ENCODE measurements at regions not wholly inside any gene's neighbourhood (a gene's known extent, or its start where the extent isn't known, plus 50 kb on each side); places are given as distances from the start of the nearest gene placed in this dataset.

DNA sequence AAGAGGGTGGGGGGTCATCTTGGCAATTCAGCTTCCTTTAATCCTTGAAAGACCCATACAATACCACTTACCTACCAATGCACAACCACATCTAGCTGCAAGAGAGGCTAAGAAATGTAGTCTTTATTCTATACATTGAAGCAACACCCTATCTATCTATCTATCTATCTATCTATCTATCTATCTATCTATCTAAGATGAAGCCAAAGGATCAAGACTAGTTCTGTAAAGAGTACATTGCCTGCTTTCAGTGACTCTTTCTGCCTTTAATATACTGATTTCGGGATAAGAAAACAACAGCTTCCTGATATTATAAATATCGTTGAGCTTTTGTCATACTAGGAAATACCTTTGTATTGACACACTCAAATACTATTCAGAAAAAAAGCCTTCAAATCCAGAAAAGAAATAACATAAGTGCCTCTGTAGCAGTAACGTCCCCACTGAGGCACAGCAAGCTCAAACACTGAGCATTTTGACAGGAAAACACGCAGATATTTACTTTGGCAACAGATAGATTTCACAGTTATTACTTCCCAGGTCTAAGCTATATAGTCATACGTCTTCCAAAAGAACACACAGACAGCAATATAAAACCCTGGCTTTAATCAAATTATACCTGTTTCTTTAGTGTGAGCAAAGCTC, 139.4 kb upstream of the SERTAD2 start:
- TF ChIP-seq, protein P1, sequence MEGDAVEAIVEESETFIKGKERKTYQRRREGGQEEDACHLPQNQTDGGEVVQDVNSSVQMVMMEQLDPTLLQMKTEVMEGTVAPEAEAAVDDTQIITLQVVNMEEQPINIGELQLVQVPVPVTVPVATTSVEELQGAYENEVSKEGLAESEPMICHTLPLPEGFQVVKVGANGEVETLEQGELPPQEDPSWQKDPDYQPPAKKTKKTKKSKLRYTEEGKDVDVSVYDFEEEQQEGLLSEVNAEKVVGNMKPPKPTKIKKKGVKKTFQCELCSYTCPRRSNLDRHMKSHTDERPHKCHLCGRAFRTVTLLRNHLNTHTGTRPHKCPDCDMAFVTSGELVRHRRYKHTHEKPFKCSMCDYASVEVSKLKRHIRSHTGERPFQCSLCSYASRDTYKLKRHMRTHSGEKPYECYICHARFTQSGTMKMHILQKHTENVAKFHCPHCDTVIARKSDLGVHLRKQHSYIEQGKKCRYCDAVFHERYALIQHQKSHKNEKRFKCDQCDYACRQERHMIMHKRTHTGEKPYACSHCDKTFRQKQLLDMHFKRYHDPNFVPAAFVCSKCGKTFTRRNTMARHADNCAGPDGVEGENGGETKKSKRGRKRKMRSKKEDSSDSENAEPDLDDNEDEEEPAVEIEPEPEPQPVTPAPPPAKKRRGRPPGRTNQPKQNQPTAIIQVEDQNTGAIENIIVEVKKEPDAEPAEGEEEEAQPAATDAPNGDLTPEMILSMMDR (IDR thresholded peaks at IDR 0.05) = no peak
- DNase-seq (ENCODE audit: low spot score) (no peak), ATAC-seq (ENCODE audit: low FRiP score) (no peak)

DNA sequence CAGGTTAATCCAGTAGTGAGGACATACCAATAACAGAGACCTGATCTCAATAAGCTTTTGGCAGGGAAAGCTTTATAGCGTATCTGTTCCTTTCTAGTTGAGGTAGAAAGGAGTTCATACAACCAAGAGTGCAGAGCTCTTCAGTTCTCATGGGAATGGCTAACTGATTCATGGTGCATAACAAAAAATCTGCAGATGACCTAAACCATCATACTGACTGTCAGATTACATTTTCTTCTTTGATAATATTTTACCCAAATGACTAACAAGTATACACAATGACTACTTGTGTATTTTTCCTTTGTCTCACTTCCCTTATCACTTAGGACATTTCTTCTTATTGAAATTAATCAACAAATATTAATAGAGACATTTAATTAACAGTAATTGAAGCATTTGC, 140.0 kb upstream of the SERTAD2 start:
- ATAC-seq (ENCODE audit: low FRiP score) = no peak
- DNase-seq (ENCODE audit: low spot score) = no peak
- TF ChIP-seq, protein P1 (IDR thresholded peaks at IDR 0.05) = no peak

DNA sequence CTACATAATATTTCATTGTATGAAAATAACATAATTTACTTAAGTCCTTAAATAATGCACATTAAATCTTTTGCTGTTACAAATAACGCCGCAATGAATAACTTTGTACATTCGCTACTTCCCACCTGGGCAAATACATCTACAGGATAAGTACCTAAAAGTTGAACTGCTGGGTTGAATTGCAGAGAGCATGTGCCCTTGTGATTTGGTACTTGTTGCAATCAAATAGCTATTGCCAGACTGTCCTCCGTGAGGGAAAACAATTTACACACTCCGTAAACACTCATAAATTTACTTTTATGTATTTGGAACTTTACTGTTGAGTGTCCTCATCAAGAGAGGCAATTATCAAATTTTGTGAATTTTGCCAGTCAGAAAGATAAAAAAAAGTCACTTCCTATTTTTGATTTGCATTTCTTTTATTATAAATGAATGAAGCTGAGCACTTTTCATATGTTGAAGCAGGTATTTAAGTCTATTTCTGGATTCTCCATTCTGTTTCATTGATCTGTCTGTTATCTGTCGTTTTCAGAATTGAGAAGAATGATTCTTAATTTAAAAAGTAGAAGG, 140.8 kb upstream of the SERTAD2 start:
- no peak for DNase-seq (ENCODE audit: low spot score)
- TF ChIP-seq, protein P1 (IDR thresholded peaks at IDR 0.05) = no peak
- no peak for ATAC-seq (ENCODE audit: low FRiP score)

- ATAC-seq (ENCODE audit: low FRiP score) = no peak
- TF ChIP-seq, protein P1 (IDR thresholded peaks at IDR 0.05) = no peak
Measured at GRCh38 chr2:64795024-64795592, 141.4 kb upstream of the SERTAD2 start.

GRCh38 chr2:64796926-64797325, 143.2 kb upstream of the SERTAD2 start:
- DNase-seq (ENCODE audit: low spot score) (no peak), ATAC-seq (ENCODE audit: low FRiP score) (no peak)
- TF ChIP-seq, protein P1 (IDR thresholded peaks at IDR 0.05) = no peak

More at GRCh38 chr2:64795024-64795592, 141.4 kb upstream of the SERTAD2 start:
- DNase-seq (ENCODE audit: low spot score) = no peak

- TF ChIP-seq, protein P1 (IDR thresholded peaks at IDR 0.05) = no peak
- DNase-seq (ENCODE audit: low spot score) (no peak), ATAC-seq (ENCODE audit: low FRiP score) (no peak)
Measured at GRCh38 chr2:64797881-64798575, 144.3 kb upstream of the SERTAD2 start.
